Activated T-cell treated with anti-CD3 and anti-CD28 coated beads, Interleukin-2, amount 50 U/mL, for 24 hours (primary cell): ENCODE measurements at regions not wholly inside any gene's neighbourhood (a gene's known extent, or its start where the extent isn't known, plus 50 kb on each side); places are given as distances from the start of the nearest gene placed in this dataset.

Experiments
- DNase-seq: peaks from one replicate; pipeline ENCODE4 v3.0.0-alpha.2; 2020
- H3K27ac Mint-ChIP-seq: 2 replicates; pipeline ENCODE4 v1.8.0; 2020; ENCODE audit warnings: mild to moderate bottlenecking, mixed read lengths
- H3K27me3 Mint-ChIP-seq: 2 replicates; pipeline ENCODE4 v1.8.0; 2020; ENCODE audit warnings: mixed read lengths
- H3K36me3 Mint-ChIP-seq: 2 replicates; pipeline ENCODE4 v1.8.0; 2020; ENCODE audit warnings: low read depth, mixed read lengths
- H3K4me1 Mint-ChIP-seq: 2 replicates; pipeline ENCODE4 v1.8.0; 2020; ENCODE audit warnings: low read depth, mixed read lengths
- H3K4me3 Mint-ChIP-seq: 2 replicates; pipeline ENCODE4 v1.8.0; 2020; ENCODE audit warnings: mild to moderate bottlenecking, moderate library complexity, mixed read lengths
- H3K9me3 Mint-ChIP-seq: 2 replicates; pipeline ENCODE4 v1.8.0; 2020; ENCODE audit warnings: mixed read lengths

DNA sequence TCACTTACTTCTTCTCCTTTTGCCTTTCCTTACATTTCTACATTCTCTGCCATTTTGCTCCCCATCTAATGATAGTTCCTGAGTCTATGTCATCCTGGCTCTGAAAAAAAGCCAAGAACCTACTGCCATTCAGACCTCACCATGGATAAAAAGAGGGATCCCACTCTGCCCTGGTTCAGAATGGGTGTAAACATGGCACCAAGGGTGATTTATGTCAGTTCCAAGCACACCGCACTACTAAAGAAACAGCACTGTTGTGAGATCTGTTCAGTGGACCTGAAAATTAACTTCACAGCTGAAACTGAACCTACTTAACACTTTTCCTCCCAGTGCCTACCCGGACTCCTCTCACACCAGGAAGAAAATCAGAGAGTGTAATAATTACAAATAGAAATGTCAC, 72.3 kb upstream of the NTPCR start:
- Mint-ChIP-seq H3K36me3 (no peaks in the 10 kb centered on the region), H3K4me1 (peaks cover 7% of the 10 kb centered on the region), H3K27ac (no peak overlapping the region), H3K27me3 (peaks cover 8% of the 10 kb centered on the region), H3K4me3 (no peak overlapping the region), H3K9me3 (no peaks in the 10 kb centered on the region)
- DNase-seq: no peak

DNA sequence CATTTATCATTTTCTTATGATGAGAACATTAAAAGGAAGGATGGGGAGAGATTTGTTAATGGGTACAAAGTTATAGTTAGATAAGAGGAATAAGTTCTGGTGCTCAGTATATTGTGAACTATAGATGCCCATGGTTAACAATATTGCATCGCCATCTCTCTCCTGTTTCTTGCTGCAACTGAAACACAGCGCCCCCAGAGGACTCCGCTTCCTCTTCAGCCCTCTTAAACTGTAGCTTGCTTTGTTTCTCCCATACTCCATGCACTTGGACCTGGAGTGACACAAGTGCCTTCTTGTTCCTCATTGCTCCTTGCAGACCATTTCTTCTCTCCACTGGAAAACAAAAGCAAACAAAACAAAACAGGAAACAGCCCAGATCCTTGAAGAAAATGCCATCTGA, 70.1 kb upstream of the NTPCR start:
- H3K4me3 Mint-ChIP-seq: no peak overlapping the region
- peaks cover 7% of the 10 kb centered on the region for H3K4me1 Mint-ChIP-seq
- no peak overlapping the region for H3K27ac Mint-ChIP-seq
- H3K9me3 Mint-ChIP-seq: no peaks in the 10 kb centered on the region
- H3K36me3 Mint-ChIP-seq: no peaks in the 10 kb centered on the region
- DNase-seq: no peak
- H3K27me3 Mint-ChIP-seq: peaks cover 3% of the 10 kb centered on the region

DNA sequence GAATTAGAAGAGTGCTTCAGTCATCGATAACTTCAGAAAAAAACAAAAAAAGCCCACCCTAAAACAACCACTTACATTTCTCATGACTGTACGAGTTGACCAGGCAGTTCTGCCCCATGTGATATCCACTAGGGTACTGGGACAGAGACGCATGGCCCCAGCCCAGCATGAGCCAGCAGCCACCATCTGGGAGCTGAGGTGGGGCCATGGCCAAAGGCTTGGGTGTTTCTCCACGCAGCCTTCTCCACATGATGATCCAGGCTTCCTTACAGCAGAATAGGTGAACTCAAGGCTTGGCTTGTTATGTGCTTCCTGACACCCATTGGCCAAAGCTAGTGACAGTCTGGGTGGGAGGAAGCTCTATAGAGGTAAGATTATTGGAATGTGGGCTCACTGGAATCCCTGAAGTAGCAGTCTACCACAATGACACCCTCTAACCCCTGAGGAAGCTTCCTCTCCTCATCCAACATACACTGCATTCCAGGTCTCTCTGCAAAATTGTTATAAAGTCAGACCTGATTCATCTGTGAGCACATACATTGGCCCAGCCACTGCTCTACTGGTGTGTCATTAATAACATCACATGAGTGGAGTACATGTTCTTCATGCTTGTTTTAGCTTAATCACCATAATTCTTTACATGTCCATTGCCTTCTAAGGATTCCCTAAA, 66.3 kb upstream of the NTPCR start:
- Mint-ChIP-seq H3K9me3 (no peaks in the 10 kb centered on the region), H3K4me1 (no peaks in the 10 kb centered on the region), H3K36me3 (no peaks in the 10 kb centered on the region), H3K27me3 (peaks cover 3% of the 10 kb centered on the region), H3K4me3 (no peak overlapping the region), H3K27ac (no peak overlapping the region)
- no peak for DNase-seq

DNA sequence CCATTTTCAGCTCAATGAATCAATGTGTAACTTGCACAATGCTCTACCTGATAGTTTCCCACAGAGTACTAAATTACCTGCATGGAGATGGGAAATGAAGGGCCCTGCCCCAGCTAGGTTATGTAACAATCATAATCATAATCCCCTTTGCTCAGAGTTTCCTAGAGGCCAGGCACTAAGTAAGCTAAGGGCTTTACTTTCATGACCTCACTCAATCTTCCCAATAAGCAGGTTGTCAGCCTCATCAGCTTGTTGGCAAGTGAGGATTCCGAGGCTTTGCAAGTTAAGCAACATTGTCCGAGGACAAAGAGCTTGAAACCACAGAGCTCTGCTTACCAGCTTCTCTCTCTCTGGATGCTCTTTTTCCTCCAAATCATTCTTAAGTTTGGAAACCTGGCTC, 64.1 kb upstream of the NTPCR start:
- Mint-ChIP-seq H3K4me1 (peaks cover 9% of the 10 kb centered on the region), H3K27ac (no peak overlapping the region), H3K4me3 (no peak overlapping the region), H3K36me3 (no peaks in the 10 kb centered on the region), H3K27me3 (no peaks in the 10 kb centered on the region), H3K9me3 (no peaks in the 10 kb centered on the region)
- DNase-seq: no peak

DNA sequence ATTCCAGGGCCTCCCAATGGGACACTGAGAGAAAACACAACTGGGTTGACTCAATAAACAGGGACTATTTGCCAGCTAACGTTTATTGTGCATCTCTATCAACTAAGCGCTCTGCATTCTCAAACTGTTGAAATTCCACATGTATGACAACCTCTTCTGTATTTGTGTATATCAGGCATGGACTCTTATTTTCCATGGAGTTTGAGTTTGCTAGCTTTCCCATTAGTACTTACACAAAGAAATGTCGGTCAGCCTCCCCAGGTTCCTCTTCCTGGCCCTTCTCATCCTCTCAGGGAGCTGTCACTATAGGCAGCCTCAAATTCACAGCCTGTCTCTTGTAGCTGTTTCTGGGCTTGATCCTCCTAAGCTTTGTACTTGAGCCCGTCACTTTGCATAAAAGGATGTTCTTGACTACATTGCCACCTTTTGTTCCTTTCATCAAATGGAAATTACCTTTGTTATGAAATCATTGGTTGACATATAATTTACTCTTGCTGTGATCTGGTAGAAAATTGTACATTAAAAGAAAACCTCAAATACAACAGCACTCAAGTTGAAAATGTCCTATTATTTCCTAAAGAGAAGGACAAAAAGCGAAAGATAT, 60.0 kb upstream of the NTPCR start:
- no peak for DNase-seq
- no peak overlapping the region for H3K4me3 Mint-ChIP-seq
- no peaks in the 10 kb centered on the region for H3K36me3 Mint-ChIP-seq
- H3K4me1 Mint-ChIP-seq: peaks cover 9% of the 10 kb centered on the region
- H3K9me3 Mint-ChIP-seq: peaks cover 3% of the 10 kb centered on the region
- H3K27me3 Mint-ChIP-seq: no peaks in the 10 kb centered on the region
- no peak overlapping the region for H3K27ac Mint-ChIP-seq

DNA sequence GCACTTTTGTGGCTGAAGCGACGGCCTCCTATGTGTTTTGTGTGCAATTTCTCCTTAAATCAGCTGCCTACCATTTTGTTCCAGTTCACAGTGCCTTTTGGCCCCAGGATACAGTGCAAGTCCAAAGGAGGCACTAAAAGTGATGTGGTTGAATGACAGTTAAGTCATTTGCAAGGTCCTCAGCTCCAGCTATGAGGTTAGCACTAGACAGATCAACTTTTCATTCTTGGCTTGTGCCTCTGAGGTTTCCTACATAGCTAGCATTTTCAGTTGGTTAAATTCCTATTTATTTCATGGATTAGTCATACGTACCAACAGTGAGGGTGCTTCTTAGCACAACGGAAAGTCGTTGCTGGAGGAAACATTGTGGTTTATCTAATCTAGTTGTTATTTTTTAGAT, 59.3 kb upstream of the NTPCR start:
- Mint-ChIP-seq H3K27ac (no peak overlapping the region), H3K4me3 (no peak overlapping the region), H3K9me3 (peaks cover 3% of the 10 kb centered on the region), H3K27me3 (no peaks in the 10 kb centered on the region), H3K36me3 (no peaks in the 10 kb centered on the region), H3K4me1 (peaks cover 9% of the 10 kb centered on the region)
- no peak for DNase-seq

DNA sequence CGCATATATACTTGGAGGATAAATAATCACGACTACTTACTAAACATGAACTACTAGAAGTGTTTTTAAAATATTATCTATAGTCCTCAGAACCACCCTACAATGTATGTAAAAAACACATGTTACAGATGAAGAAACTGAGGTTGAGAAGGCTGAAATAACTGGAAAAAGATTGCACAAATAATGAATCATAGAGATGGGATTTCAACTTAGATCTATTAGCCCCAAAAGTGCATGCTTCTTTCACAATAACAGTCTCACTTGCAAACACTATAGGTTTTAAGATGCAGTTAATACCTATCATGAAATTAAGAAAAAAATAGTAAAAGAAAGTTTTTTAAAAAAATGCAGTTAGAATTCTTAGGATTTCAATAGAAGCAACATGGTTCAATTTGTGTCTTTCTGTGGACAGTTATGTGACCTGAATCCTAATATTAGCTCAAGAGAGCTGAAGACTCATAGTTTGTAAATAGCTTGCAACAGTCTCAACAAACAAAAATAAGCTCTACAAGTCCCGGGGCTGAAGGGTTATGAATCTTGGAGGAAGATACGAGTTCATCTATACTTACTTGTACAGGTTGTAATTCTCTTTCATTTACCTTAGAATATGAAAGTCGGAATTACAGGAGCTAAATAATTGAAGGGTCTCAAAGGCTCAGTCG, 58.6 kb upstream of the NTPCR start:
- peaks cover 9% of the 10 kb centered on the region for H3K4me1 Mint-ChIP-seq
- H3K27me3 Mint-ChIP-seq: no peaks in the 10 kb centered on the region
- no peak for DNase-seq
- no peak overlapping the region for H3K27ac Mint-ChIP-seq
- H3K9me3 Mint-ChIP-seq: peaks cover 3% of the 10 kb centered on the region
- H3K4me3 Mint-ChIP-seq: no peak overlapping the region
- no peaks in the 10 kb centered on the region for H3K36me3 Mint-ChIP-seq

DNA sequence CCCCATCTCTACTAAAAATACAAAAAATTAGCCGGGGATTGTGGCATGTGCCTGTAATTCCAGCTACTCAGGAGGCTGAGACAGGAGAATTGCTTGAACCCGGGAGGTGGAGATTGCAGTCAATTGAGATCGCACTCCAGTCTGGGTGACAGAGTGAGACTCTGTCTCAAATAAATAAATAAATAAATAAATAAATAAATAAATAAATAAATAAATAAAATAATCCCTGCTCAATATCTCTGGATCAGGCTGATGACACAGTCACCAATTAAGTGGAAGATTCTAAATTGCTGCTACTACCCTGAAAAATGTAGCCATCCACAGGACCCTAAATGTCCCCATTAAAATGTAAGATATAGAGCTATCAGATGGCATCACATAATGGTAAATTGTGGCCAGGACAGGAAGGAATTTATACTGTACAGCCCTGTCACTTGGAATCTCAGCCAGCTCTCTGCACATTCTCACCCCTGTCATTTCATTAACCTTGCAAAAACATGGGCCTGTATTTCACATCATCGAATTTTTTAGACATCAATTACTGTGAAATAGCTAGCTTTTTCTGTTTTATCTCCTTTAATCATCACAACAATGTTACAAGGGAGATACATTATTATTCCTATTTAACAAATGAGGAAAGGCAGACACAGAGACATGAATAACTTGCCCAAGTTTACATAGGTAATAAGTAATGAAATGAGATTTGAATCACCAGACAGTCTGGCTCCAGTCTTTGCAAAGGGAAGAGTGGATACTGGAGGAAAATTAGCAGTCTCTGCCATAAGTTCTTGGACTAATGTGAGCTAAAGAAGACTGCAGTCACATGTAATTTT, 56.7 kb upstream of the NTPCR start:
- peaks cover 9% of the 10 kb centered on the region for H3K4me1 Mint-ChIP-seq
- H3K4me3 Mint-ChIP-seq: no peak overlapping the region
- no peak overlapping the region for H3K27ac Mint-ChIP-seq

DNA sequence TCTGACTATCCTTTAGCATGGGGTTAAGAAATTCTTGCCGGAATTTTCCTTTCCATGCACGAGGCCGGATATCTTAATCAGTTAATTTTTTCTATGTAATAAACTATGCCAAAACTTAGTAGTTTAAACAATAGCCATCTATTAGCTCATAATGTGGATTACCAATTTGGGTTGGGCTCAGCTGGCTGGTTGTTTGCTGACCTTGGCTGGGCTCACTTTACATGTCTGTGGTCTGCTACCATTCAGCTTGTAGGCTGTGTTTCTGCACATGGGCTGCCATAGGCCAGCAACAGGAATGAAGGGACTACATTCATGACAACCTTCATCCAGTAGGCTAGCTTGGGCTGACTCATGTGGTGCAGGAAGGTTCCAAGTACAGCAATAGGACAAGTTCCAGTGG, 56.0 kb upstream of the NTPCR start:
- Mint-ChIP-seq H3K4me3 (no peak overlapping the region), H3K36me3 (no peaks in the 10 kb centered on the region), H3K27me3 (no peaks in the 10 kb centered on the region), H3K9me3 (peaks cover 3% of the 10 kb centered on the region), H3K27ac (no peak overlapping the region), H3K4me1 (peaks cover 9% of the 10 kb centered on the region)
- DNase-seq: no peak

More for the DNA sequence above, 56.7 kb upstream of the NTPCR start:
- Mint-ChIP-seq H3K27me3 (no peaks in the 10 kb centered on the region), H3K36me3 (no peaks in the 10 kb centered on the region), H3K9me3 (peaks cover 3% of the 10 kb centered on the region)
- no peak for DNase-seq

DNA sequence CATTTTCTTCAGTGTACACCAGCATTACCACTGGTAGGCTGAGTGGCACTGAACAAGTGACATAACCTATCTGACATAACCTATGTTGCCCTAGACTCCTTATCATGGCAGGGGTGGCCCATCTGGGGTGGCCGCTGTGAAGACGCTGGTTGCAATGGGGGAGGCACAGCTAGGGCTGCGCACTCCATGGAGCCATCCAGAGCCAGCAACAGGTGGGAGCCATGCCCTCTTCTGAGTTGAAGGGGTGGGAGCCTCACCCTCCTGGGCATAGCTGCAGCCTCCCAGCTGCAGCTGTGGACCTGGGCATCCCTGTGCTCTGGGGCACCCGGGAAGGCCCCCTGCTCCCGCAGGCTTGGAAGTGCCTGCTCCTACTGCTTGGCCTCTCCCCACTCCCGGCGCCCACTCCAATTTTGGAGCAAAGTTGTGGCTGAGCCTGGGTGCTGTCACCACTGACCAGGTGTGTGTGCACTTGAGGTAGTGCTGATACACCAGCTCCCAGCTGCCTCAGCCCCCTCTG, 52.4 kb upstream of the NTPCR start:
- Mint-ChIP-seq H3K36me3 (no peaks in the 10 kb centered on the region), H3K4me3 (no peak overlapping the region), H3K9me3 (peaks cover 3% of the 10 kb centered on the region), H3K4me1 (peaks cover 7% of the 10 kb centered on the region), H3K27ac (no peak overlapping the region), H3K27me3 (no peaks in the 10 kb centered on the region)
- no peak for DNase-seq

DNA sequence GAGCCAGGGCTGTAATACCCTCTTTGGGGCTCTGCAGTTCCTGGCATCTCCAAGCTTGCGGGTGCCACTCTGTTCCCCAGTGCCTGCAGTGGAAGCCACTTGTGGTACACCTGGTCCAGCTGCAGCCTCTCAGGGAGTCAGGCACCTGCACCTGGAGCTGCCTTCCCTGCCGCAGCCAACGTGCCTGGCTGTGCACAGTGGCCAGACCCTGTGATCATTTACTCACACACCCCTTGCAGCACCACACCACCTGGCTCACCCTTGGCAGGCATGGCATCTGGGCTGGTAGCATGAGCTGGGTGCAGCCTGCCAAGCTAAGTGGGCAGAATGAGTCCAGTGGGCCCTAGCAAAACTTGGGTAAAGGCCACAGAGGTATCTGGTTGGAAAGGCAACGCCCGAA, 51.1 kb upstream of the NTPCR start:
- H3K27ac Mint-ChIP-seq: no peak overlapping the region
- H3K4me1 Mint-ChIP-seq: peaks cover 7% of the 10 kb centered on the region
- H3K27me3 Mint-ChIP-seq: no peaks in the 10 kb centered on the region
- no peaks in the 10 kb centered on the region for H3K36me3 Mint-ChIP-seq
- H3K9me3 Mint-ChIP-seq: peaks cover 3% of the 10 kb centered on the region
- H3K4me3 Mint-ChIP-seq: no peak overlapping the region
- no peak for DNase-seq

DNA sequence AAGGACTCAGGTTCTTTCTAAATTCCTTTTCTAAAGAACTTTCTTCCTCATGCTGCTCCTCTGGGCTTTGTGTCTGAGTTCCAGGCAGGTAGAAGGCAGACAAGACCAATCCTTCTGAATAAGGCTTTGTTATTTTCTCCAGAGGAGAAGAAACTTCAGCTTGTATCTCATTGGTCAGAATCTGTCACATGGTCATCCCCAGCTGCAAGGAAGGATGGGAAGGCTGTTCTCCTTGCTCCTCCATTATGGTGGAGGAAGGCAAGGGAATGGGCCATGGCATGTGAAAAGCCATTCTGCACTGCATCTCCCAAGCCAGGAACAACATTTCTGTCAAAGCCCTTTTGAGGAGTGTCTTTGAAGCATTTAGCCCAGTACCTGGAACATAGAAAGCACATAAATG, 50.6 kb upstream of the NTPCR start:
- peaks cover 11% of the 10 kb centered on the region for H3K4me1 Mint-ChIP-seq
- no peaks in the 10 kb centered on the region for H3K27me3 Mint-ChIP-seq
- no peak overlapping the region for H3K27ac Mint-ChIP-seq
- H3K4me3 Mint-ChIP-seq: no peak overlapping the region
- peaks cover under 1% of the 10 kb centered on the region for H3K9me3 Mint-ChIP-seq
- no peak for DNase-seq
- H3K36me3 Mint-ChIP-seq: no peaks in the 10 kb centered on the region
